Trophoblast cell (in vitro differentiated cells and primary cell): ENCODE measurements at regions not wholly inside any gene's neighbourhood (a gene's known extent, or its start where the extent isn't known, plus 50 kb on each side); places are given as distances from the start of the nearest gene placed in this dataset.

Experiments
- DNase-seq, 2 donors: peaks; one replicate each; pipeline ENCODE4 v3.0.0-alpha.2; 2016
- H2AFZ ChIP-seq: 2 replicates; pipeline ENCODE4 v1.6.1; 2013; ENCODE audit warnings: low read length, moderate library complexity, mild to moderate bottlenecking; ENCODE audit not compliant: insufficient read depth, poor library complexity
- H2AK5ac ChIP-seq: 2 replicates; pipeline ENCODE4 v1.6.1; 2013; ENCODE audit warnings: mild to moderate bottlenecking, low read length
- H2BK120ac ChIP-seq: 2 replicates; pipeline ENCODE4 v1.6.1; 2013; ENCODE audit warnings: low read length, mild to moderate bottlenecking, moderate library complexity; ENCODE audit not compliant: insufficient read depth, poor library complexity
- H2BK12ac ChIP-seq: 2 replicates; pipeline ENCODE4 v1.6.1; 2013; ENCODE audit warnings: mild to moderate bottlenecking, low read length, moderate library complexity
- H2BK5ac ChIP-seq: 2 replicates; pipeline ENCODE4 v1.6.1; 2013; ENCODE audit warnings: low read length, low read depth, moderate library complexity, mild to moderate bottlenecking; ENCODE audit not compliant: poor library complexity
- H3K14ac ChIP-seq: 2 replicates; pipeline ENCODE4 v1.6.1; 2013; ENCODE audit warnings: mild to moderate bottlenecking, low read length
- H3K18ac ChIP-seq: 2 replicates; pipeline ENCODE4 v1.6.1; 2013; ENCODE audit warnings: mild to moderate bottlenecking, low read length
- H3K23ac ChIP-seq: 2 replicates; pipeline ENCODE4 v1.6.1; 2013; ENCODE audit warnings: low read length
- H3K27ac ChIP-seq: 2 replicates; pipeline ENCODE4 v1.5.1; 2013; ENCODE audit warnings: low read depth, mild to moderate bottlenecking, inconsistent platforms, low read length, moderate library complexity
- H3K27me3 ChIP-seq: 2 replicates; pipeline ENCODE4 v1.6.1; 2013; ENCODE audit warnings: inconsistent platforms, mild to moderate bottlenecking, low read length, moderate library complexity; ENCODE audit not compliant: insufficient read depth
- H3K36me3 ChIP-seq, 2 experiments: 1 replicate in 1 of 2; 2 replicates in 1 of 2; pipeline ENCODE4 v1.6.1; 2013; ENCODE audit warnings: low read length in 2 of 2, mild to moderate bottlenecking in 2 of 2, moderate library complexity in 1 of 2; ENCODE audit not compliant: insufficient read depth in 2 of 2, control insufficient read depth in 1 of 2
- H3K4ac ChIP-seq: 2 replicates; pipeline ENCODE4 v1.6.1; 2013; ENCODE audit warnings: low read depth, mild to moderate bottlenecking, low read length, moderate library complexity
- H3K4me1 ChIP-seq, 2 experiments: 1 replicate in 1 of 2; 2 replicates in 1 of 2; pipeline ENCODE4 v1.6.1; 2013; ENCODE audit warnings: low read length in 2 of 2, mild to moderate bottlenecking in 2 of 2, moderate library complexity in 1 of 2; ENCODE audit not compliant: insufficient read depth in 2 of 2, control insufficient read depth in 1 of 2
- H3K4me2 ChIP-seq: 2 replicates; pipeline ENCODE4 v1.6.1; 2013; ENCODE audit warnings: inconsistent platforms, mild to moderate bottlenecking, low read length, moderate library complexity
- H3K4me3 ChIP-seq: 2 replicates; pipeline ENCODE4 v1.5.1; 2013; ENCODE audit warnings: mild to moderate bottlenecking, low read depth, low read length, inconsistent platforms
- H3K79me1 ChIP-seq: one replicate; pipeline ENCODE4 v1.6.1; 2013; ENCODE audit warnings: low read length
- H3K79me2 ChIP-seq: 2 replicates; pipeline ENCODE4 v1.6.1; 2013; ENCODE audit warnings: low read length, mild to moderate bottlenecking; ENCODE audit not compliant: control insufficient read depth, insufficient read depth, poor library complexity
- H3K9ac ChIP-seq: 2 replicates; pipeline ENCODE4 v1.6.1; 2013; ENCODE audit warnings: mild to moderate bottlenecking, low read length
- H3K9me3 ChIP-seq: 2 replicates; pipeline ENCODE4 v1.6.1; 2013; ENCODE audit warnings: low read depth, mild to moderate bottlenecking, control low read depth, inconsistent platforms, low read length; ENCODE audit not compliant: insufficient read depth
- H4K12ac ChIP-seq: 2 replicates; pipeline ENCODE4 v1.6.1; 2013; ENCODE audit warnings: low read depth, mild to moderate bottlenecking, low read length, moderate library complexity
- H4K8ac ChIP-seq: 2 replicates; pipeline ENCODE4 v1.6.1; 2013; ENCODE audit warnings: low read depth, mild to moderate bottlenecking, low read length, moderate library complexity
- H4K91ac ChIP-seq: one replicate; pipeline ENCODE4 v1.6.1; 2013; ENCODE audit warnings: low read depth, mild to moderate bottlenecking, low read length, moderate library complexity
- WGBS: extraction: QIAGEN DNeasy Blood & Tissue Kit; methylation state at CpG from one replicate; pipeline ENCODE4 v1.1.7; 2013; ENCODE audit warnings: missing lambda C conversion rate; ENCODE audit not compliant: insufficient read length, insufficient coverage; ENCODE audit errors: extremely low coverage; 5-methylcytosine and 5-hydroxymethylcytosine counted together

- H2AFZ ChIP-seq: no peak overlapping the region
- DNase-seq: no peak
- no peak overlapping the region for H2BK120ac ChIP-seq
- H3K14ac ChIP-seq: no peak overlapping the region
- no CpG with 5 or more reads among the region's 3 CpGs for WGBS
- no peak overlapping the region for H4K91ac ChIP-seq
- H3K9ac ChIP-seq: no peak overlapping the region
- H3K27me3 ChIP-seq: no peaks in the 10 kb centered on the region
- no peaks in the 10 kb centered on the region for H3K9me3 ChIP-seq
- H3K4me3 ChIP-seq: no peak overlapping the region
- H3K4me2 ChIP-seq: no peak overlapping the region
- H2BK12ac ChIP-seq: no peak overlapping the region
- no peak overlapping the region for H2BK5ac ChIP-seq
- H3K36me3 ChIP-seq: no peaks in the 10 kb centered on the region
- H3K79me1 ChIP-seq: no peaks in the 10 kb centered on the region
- H3K27ac ChIP-seq: no peak overlapping the region
- H3K4ac ChIP-seq: no peak overlapping the region
- H3K18ac ChIP-seq: no peak overlapping the region
- H3K23ac ChIP-seq: no peak overlapping the region
- H4K12ac ChIP-seq: no peak overlapping the region
- no peaks in the 10 kb centered on the region for H3K4me1 ChIP-seq
- H4K8ac ChIP-seq: no peak overlapping the region
- no peak overlapping the region for H2AK5ac ChIP-seq
- no peaks in the 10 kb centered on the region for H3K79me2 ChIP-seq
Measured at GRCh38 chr2:14134771-14135170, 497.7 kb upstream of the LRATD1 start.

GRCh38 chr2:14136030-14136429, 496.5 kb upstream of the LRATD1 start:
- Histone ChIP-seq H4K12ac (no peak overlapping the region), H3K79me2 (no peaks in the 10 kb centered on the region), H3K36me3 (no peaks in the 10 kb centered on the region), H3K79me1 (no peaks in the 10 kb centered on the region), H4K91ac (no peak overlapping the region), H3K4ac (no peak overlapping the region), H3K4me1 (no peaks in the 10 kb centered on the region), H3K4me3 (no peak overlapping the region), H4K8ac (no peak overlapping the region), H3K18ac (no peak overlapping the region), H3K27ac (no peak overlapping the region), H3K9ac (no peak overlapping the region), H3K23ac (no peak overlapping the region), H3K14ac (no peak overlapping the region), H3K9me3 (no peaks in the 10 kb centered on the region), H2AK5ac (no peak overlapping the region), H2BK120ac (no peak overlapping the region), H2BK5ac (no peak overlapping the region), H3K4me2 (no peak overlapping the region), H3K27me3 (no peaks in the 10 kb centered on the region), H2BK12ac (no peak overlapping the region), H2AFZ (no peak overlapping the region)
- DNase-seq: no peak
- no CpG with 5 or more reads among the region's 2 CpGs for WGBS

- H2BK120ac ChIP-seq: no peak overlapping the region
- H3K4me3 ChIP-seq: no peak overlapping the region
- H2AK5ac ChIP-seq: no peak overlapping the region
- no peak overlapping the region for H2BK5ac ChIP-seq
- H3K14ac ChIP-seq: no peak overlapping the region
- H4K91ac ChIP-seq: no peak overlapping the region
- H3K23ac ChIP-seq: no peak overlapping the region
- H3K18ac ChIP-seq: no peak overlapping the region
- no peak overlapping the region for H3K9ac ChIP-seq
- no peak overlapping the region for H3K4ac ChIP-seq
- no peaks in the 10 kb centered on the region for H3K4me1 ChIP-seq
- no CpG with 5 or more reads among the region's 2 CpGs for WGBS
- H2BK12ac ChIP-seq: no peak overlapping the region
- H3K27me3 ChIP-seq: no peaks in the 10 kb centered on the region
- no peak overlapping the region for H4K8ac ChIP-seq
- no peak overlapping the region for H3K27ac ChIP-seq
- H2AFZ ChIP-seq: no peak overlapping the region
- H3K79me2 ChIP-seq: no peaks in the 10 kb centered on the region
- H3K9me3 ChIP-seq: no peaks in the 10 kb centered on the region
- DNase-seq: peak in 1 of 2 donors; percentile 35
- H3K4me2 ChIP-seq: no peak overlapping the region
- H3K36me3 ChIP-seq: no peaks in the 10 kb centered on the region
- H3K79me1 ChIP-seq: no peaks in the 10 kb centered on the region
- no peak overlapping the region for H4K12ac ChIP-seq
Measured at GRCh38 chr2:14137643-14138042, 494.9 kb upstream of the LRATD1 start.

GRCh38 chr2:14140009-14140550, 492.4 kb upstream of the LRATD1 start:
- no peak overlapping the region for H2AFZ ChIP-seq
- no peak overlapping the region for H3K9ac ChIP-seq
- no peaks in the 10 kb centered on the region for H3K36me3 ChIP-seq
- no peak overlapping the region for H2BK12ac ChIP-seq
- H3K23ac ChIP-seq: no peak overlapping the region
- no peaks in the 10 kb centered on the region for H3K9me3 ChIP-seq
- no peaks in the 10 kb centered on the region for H3K27me3 ChIP-seq
- no peak overlapping the region for H2BK120ac ChIP-seq
- H3K4ac ChIP-seq: no peak overlapping the region
- no peak overlapping the region for H2AK5ac ChIP-seq
- no peak overlapping the region for H4K8ac ChIP-seq
- H3K18ac ChIP-seq: no peak overlapping the region
- no peaks in the 10 kb centered on the region for H3K79me2 ChIP-seq
- H3K79me1 ChIP-seq: no peaks in the 10 kb centered on the region
- no peaks in the 10 kb centered on the region for H3K4me1 ChIP-seq
- no peak overlapping the region for H3K4me2 ChIP-seq
- WGBS: no CpG with 5 or more reads among the region's 6 CpGs
- H3K27ac ChIP-seq: no peak overlapping the region
- H2BK5ac ChIP-seq: no peak overlapping the region
- no peak overlapping the region for H4K91ac ChIP-seq
- no peak overlapping the region for H4K12ac ChIP-seq
- no peak for DNase-seq
- no peak overlapping the region for H3K14ac ChIP-seq
- H3K4me3 ChIP-seq: no peak overlapping the region
